Omental fat pad (tissue), 3 donors: ENCODE measurements at regions not wholly inside any gene's neighbourhood (a gene's known extent, or its start where the extent isn't known, plus 50 kb on each side); places are given as distances from the start of the nearest gene placed in this dataset.

Experiments
- ATAC-seq: fragments of 150-250 bp; one replicate; pipeline ENCODE4 v1.9.1; 2016; ENCODE audit warnings: mild to moderate bottlenecking, moderate library complexity; ENCODE audit not compliant: low FRiP score
- DNase-seq: peaks from one replicate; pipeline ENCODE4 v3.0.0-alpha.2; 2019; ENCODE audit warnings: low spot score
- TF ChIP-seq, protein P1 (sequence below), 3 donors: fragments of 450-650 bp; IDR thresholded peaks; one replicate each; pipeline ENCODE4 v1.5.1; 2016 to 2017; ENCODE audit warnings: antibody characterized with exemption in 3 of 3, mild to moderate bottlenecking in 3 of 3, moderate library complexity in 2 of 3

DNA sequence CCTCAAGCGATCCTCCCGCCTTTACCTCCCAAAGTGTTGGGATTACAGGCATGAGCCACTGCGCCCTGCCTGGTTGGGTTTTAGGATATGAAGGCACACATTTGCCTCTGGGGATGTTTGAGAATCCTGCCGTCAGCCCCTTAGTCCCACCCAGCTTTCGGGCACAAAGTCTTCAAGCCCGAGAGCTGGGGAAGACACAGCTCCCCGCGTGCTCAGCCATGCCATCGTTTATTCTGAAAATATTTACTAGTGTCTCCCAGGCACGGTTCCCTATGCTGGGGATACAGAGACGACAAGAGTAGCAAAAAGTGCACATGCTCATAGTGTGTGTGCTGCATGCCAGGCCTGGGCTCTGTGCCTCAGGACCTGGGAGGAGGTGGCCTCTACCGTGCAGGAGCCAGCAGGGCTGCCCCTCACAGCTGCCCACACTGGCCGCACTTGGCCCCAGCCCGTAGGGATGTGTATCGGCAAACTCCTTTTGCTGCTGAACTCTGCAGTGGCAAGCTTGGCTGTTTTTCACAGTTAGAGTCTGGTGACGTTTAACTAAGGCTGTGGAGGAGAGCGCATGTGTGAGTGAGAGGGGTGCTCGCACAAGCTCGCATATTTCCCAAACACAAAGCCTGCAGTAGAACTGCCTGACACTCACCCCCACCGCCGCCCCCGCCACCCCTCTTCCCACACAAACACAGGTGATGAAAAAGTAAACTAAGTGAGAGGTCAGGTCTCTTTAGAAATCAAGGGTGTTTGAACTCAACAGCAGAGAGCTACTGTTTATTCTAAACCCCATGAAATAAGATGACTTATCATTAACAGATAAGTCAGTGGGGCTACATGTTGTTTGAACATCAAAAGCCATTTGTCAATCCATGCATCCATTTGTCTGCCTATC lies 266.4 kb downstream of the MRTFB start:
- no peak for ATAC-seq
- DNase-seq: no peak
- TF ChIP-seq, protein P1, sequence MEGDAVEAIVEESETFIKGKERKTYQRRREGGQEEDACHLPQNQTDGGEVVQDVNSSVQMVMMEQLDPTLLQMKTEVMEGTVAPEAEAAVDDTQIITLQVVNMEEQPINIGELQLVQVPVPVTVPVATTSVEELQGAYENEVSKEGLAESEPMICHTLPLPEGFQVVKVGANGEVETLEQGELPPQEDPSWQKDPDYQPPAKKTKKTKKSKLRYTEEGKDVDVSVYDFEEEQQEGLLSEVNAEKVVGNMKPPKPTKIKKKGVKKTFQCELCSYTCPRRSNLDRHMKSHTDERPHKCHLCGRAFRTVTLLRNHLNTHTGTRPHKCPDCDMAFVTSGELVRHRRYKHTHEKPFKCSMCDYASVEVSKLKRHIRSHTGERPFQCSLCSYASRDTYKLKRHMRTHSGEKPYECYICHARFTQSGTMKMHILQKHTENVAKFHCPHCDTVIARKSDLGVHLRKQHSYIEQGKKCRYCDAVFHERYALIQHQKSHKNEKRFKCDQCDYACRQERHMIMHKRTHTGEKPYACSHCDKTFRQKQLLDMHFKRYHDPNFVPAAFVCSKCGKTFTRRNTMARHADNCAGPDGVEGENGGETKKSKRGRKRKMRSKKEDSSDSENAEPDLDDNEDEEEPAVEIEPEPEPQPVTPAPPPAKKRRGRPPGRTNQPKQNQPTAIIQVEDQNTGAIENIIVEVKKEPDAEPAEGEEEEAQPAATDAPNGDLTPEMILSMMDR (IDR thresholded peaks at IDR 0.05): no peak

DNA sequence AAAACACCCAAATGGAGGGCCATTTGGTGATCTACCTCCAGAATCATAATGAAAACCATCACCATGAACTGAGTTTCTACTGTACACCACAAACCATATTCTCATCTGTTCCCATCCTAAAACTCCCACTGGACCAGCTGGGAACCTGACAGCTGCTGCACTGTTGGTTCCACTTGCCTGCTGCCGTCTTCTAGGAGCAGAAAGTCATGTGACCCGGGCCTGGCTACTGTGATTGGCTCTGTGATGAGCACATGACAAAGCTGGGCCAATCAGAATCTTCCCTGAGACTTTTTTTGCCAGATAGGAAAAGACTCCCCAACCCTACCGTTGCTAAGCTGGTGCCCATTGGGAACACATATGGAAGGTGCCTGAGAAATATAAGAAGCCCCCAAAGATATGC lies 264.2 kb downstream of the MRTFB start:
- ATAC-seq: no peak
- DNase-seq: no peak
- TF ChIP-seq, protein P1 (IDR thresholded peaks at IDR 0.05): no peak

DNA sequence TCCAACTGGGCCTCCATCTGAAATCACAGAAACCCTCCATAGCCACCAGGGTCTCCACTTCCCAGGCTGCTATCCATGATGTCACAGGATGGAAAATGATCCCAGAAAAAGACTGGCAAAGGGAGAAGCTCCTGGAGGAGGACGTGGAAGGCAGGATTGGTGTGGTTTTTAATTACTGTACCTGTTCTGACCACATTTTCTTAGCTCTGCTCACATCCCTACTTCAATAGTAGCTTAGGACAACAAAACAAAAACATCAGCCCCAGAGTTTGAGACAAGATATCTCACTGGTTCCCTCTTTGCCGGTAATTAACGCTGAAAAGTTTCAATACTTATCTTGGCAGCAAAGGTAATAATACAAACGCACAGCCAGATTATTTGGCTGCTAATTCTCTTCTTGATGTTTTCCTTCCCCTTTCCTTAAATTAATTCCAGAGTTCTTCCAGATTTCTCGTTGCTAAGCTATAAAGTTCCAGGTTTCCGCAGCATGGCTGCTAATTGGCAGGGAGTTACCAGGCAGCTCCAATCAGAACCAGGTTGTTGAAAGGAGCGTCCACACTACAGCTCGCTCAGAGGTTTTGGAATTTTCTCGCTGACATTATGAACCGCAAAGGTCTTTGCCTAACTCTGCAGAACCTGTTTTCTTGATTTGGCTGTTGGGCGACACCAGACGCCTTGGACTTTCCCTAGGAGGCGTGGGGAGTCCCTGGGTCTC lies 263.4 kb downstream of the MRTFB start:
- no peak for ATAC-seq
- TF ChIP-seq, protein P1 (IDR thresholded peaks at IDR 0.05): no peak
- no peak for DNase-seq

DNA sequence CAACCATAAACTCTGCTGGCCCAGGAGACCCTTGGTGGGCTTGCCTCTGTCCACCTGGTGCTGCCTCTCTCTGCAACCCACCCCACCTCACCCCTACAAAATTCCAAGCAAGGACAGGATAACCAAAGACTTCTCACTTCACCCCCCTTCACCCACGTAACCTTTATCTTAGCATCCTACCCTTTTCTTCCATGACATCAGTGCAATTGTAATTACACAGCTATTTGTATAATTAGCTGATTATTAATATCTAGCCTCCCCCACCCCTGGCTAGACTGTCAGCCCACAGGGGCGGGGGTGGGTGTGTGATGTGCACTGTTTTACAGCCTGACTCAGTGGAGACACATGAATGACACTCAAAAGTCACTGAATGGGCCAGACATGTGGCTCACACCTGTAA lies 262.2 kb downstream of the MRTFB start:
- no peak for DNase-seq
- TF ChIP-seq, protein P1 (IDR thresholded peaks at IDR 0.05): no peak
- ATAC-seq: no peak

DNA sequence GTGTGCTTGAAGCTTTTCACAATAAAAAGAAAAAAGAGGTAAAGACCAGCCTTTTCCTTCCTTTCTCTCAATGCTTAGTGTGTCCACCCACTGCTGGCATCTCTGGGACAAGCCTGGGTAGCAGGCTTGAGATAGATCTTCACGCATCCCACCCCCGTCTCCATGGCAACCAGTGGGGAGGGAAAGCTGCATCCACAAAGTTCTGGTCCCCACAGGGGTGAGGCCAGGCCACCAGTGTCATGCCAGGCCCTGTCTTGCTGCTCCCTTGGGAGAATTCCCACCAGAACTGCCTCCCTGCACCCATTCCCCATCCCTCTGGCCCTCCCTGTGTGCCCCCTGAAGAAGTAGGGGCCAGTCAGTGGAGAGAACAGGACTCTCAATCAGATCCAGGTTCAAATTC lies 259.9 kb downstream of the MRTFB start:
- DNase-seq: no peak
- TF ChIP-seq, protein P1 (IDR thresholded peaks at IDR 0.05): no peak
- no peak for ATAC-seq

DNA sequence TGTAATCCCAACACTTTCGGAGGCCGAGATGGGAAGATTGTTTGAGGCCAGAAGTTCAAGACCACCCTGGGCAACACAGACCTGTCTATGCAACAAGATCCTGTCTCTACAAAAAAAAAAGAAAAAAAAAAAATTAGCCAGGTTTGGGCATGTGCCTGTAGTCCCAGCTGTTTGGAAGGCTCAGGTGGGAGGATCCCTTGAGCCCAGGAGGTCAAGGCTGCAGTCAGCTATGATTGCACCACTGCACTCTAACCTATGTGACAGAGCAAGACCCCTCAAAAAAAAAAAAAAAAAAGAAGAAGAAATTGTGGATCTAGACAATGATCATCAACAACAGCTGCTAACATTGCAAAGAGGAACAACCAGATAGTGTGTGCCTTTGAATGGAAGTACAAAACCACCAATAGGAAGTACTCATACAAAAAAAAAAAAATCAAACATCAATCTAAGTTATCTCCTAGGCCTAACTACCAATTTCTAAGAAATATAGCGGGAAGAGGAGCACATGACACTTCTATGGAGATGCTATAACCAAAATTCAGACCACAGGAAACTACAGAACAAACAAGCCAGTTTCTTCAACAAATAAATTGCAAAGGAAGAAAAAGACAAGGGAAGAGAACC lies 258.7 kb downstream of the MRTFB start:
- ATAC-seq (no peak), DNase-seq (no peak)
- TF ChIP-seq, protein P1 (IDR thresholded peaks at IDR 0.05): no peak
